Thyroid gland (tissue), 4 donors: ENCODE measurements at regions not wholly inside any gene's neighbourhood (a gene's known extent, or its start where the extent isn't known, plus 50 kb on each side); places are given as distances from the start of the nearest gene placed in this dataset.

Source experiments
- DNase-seq, 2 donors: peaks; one replicate each; pipeline ENCODE4 v3.0.0-alpha.2; 2019
- H3K27ac ChIP-seq, 3 donors: fragments of 200-600 bp; sonication (generic); 1 replicate in 2 of 3; 2 replicates in 1 of 3; pipeline ENCODE4 v1.5.1; 2016 to 2019; ENCODE audit warnings: mild to moderate bottlenecking in 1 of 3, moderate library complexity in 1 of 3
- H3K27me3 ChIP-seq: fragments of 200-600 bp; sonication (generic); one replicate; pipeline ENCODE4 v1.5.1; 2019
- H3K36me3 ChIP-seq, 2 donors: fragments of 200-600 bp; sonication (generic); one replicate each; pipeline ENCODE4 v1.5.1; 2016 to 2019
- H3K4me1 ChIP-seq, 2 donors: fragments of 200-600 bp; sonication (generic); one replicate each; pipeline ENCODE4 v1.5.1; 2017 to 2019
- H3K4me3 ChIP-seq, 3 donors: fragments of 200-600 bp; sonication (generic); replicated peaks in 1 of 3; 1 replicate in 2 of 3; 2 replicates in 1 of 3; pipeline ENCODE4 v1.5.1; 2016; ENCODE audit warnings: mild to moderate bottlenecking in 1 of 3
- H3K9me3 ChIP-seq: fragments of 200-600 bp; sonication (generic); one replicate; pipeline ENCODE4 v1.5.1; 2017
- CTCF ChIP-seq, 6 experiments: fragments of 200-600 bp in 3 of 6; fragments of 450-650 bp in 3 of 6; sonication (generic) in 3 of 6; IDR thresholded peaks; one replicate each; pipeline ENCODE4 v1.5.1; 2016 to 2019; ENCODE audit warnings: antibody characterized with exemption in 6 of 6, mild to moderate bottlenecking in 2 of 6, inconsistent platforms in 1 of 6, moderate library complexity in 1 of 6
- POLR2A ChIP-seq, 2 donors: fragments of 450-650 bp; IDR thresholded peaks; one replicate each; pipeline ENCODE4 v1.6.1; 2017; ENCODE audit warnings: antibody characterized with exemption in 2 of 2, mild to moderate bottlenecking in 2 of 2, moderate library complexity in 1 of 2
- WGBS, 2 donors: methylation state at CpG; one replicate each; pipeline ENCODE4 v1.1.5; 2017; 5-methylcytosine and 5-hydroxymethylcytosine counted together
- intact Hi-C: fragments of 100-400 bp; cut with DNase I; formaldehyde crosslinking; loops from one replicate; pipeline ENCODE4 v1.15.1; 2023

- Histone ChIP-seq H3K4me3 (no peak overlapping the region), H3K9me3 (no peaks in the 10 kb centered on the region), H3K27me3 (no peaks in the 10 kb centered on the region), H3K27ac (no peak overlapping the region), H3K36me3 (no peaks in the 10 kb centered on the region), H3K4me1 (no peaks in the 10 kb centered on the region)
- TF ChIP-seq POLR2A (IDR thresholded peaks at IDR 0.05) (no peak), CTCF (IDR thresholded peaks at IDR 0.05) (no peak)
- DNase-seq = no peak
- intact Hi-C loops = no loop called here
- WGBS, 2 donors = no CpG with 5 or more reads among the region's 2 CpGs
These were observed 162.8 kb upstream of the MAMLD1 start for GRCh38 chrX:150200361-150200760.

- Histone ChIP-seq H3K9me3 (no peaks in the 10 kb centered on the region), H3K27ac (no peak overlapping the region), H3K36me3 (no peaks in the 10 kb centered on the region), H3K4me1 (no peaks in the 10 kb centered on the region), H3K4me3 (no peak overlapping the region), H3K27me3 (no peaks in the 10 kb centered on the region)
- WGBS, 2 donors = 100% methylated on average over 1 of the region's 5 CpGs; no CpG with 5 or more reads in 1 of the 2 donors
- DNase-seq = peak in 1 of 2 donors; percentile 8
- TF ChIP-seq CTCF (IDR thresholded peaks at IDR 0.05) = no peak
- no peak for TF ChIP-seq POLR2A (IDR thresholded peaks at IDR 0.05)
- intact Hi-C loops = no loop called here
These were observed 162.3 kb upstream of the MAMLD1 start for GRCh38 chrX:150200820-150201287.

GRCh38 chrX:150201391-150201790, 161.7 kb upstream of the MAMLD1 start:
- H3K9me3 ChIP-seq = no peaks in the 10 kb centered on the region
- no peaks in the 10 kb centered on the region for H3K4me1 ChIP-seq
- WGBS, 2 donors = 100% methylated on average over 5 of the region's 7 CpGs; no CpG with 5 or more reads in 1 of the 2 donors
- DNase-seq = no peak
- H3K36me3 ChIP-seq = no peaks in the 10 kb centered on the region
- no peak overlapping the region for H3K4me3 ChIP-seq
- intact Hi-C loops = no loop called here
- H3K27me3 ChIP-seq = no peaks in the 10 kb centered on the region
- TF ChIP-seq CTCF (IDR thresholded peaks at IDR 0.05) (no peak), POLR2A (IDR thresholded peaks at IDR 0.05) (no peak)
- H3K27ac ChIP-seq = no peak overlapping the region

GRCh38 chrX:150201841-150202240, 161.3 kb upstream of the MAMLD1 start:
- intact Hi-C loops = no loop called here
- WGBS, 2 donors = 90 to 95% methylated on average over 3 of the region's 3 CpGs
- no peak for DNase-seq
- Histone ChIP-seq H3K4me1 (no peaks in the 10 kb centered on the region), H3K27me3 (no peaks in the 10 kb centered on the region), H3K36me3 (no peaks in the 10 kb centered on the region), H3K27ac (no peak overlapping the region), H3K9me3 (no peaks in the 10 kb centered on the region), H3K4me3 (no peak overlapping the region)
- TF ChIP-seq CTCF (IDR thresholded peaks at IDR 0.05) (no peak), POLR2A (IDR thresholded peaks at IDR 0.05) (no peak)

GRCh38 chrX:150202641-150203247, 160.4 kb upstream of the MAMLD1 start:
- TF ChIP-seq CTCF (IDR thresholded peaks at IDR 0.05) = no peak
- TF ChIP-seq POLR2A (IDR thresholded peaks at IDR 0.05) = no peak

More at GRCh38 chrX:150202641-150203247, 160.4 kb upstream of the MAMLD1 start:
- H3K4me3 ChIP-seq = no peak overlapping the region
- H3K36me3 ChIP-seq = no peaks in the 10 kb centered on the region
- no peak for DNase-seq
- intact Hi-C loops = no loop called here
- H3K27ac ChIP-seq = no peak overlapping the region
- H3K9me3 ChIP-seq = no peaks in the 10 kb centered on the region
- no peaks in the 10 kb centered on the region for H3K4me1 ChIP-seq
- WGBS, 2 donors = 85 to 87% methylated on average over 5 to 7 of the region's 11 CpGs
- no peaks in the 10 kb centered on the region for H3K27me3 ChIP-seq
